ENCODE measurements at regions not wholly inside any gene's neighbourhood (a gene's known extent, or its start where the extent isn't known, plus 50 kb on each side); places are given as distances from the start of the nearest gene placed in this dataset.
"Not testable (repeated sequence)": the region's sequence is repeated elsewhere in the genome, so short reads cannot be mapped to it uniquely, and the experiment has no call there.

GRCh38 chr9:43127026-43127775 lies 943.7 kb downstream of the SPATA31A6 start:
- peaks cover 0 to 10% of the 10 kb centered on the region in 2 experiments; a peak in 1 of 4 replicates for H3K9me3 ChIP-seq (ENCODE audit: insufficient read depth in 2 of 2, low read depth in 1 of 2, low read length in 1 of 2)
- FAIRE-seq; H3K79me1 ChIP-seq (ENCODE audit: low read depth, low read length); H2BK15ac ChIP-seq (ENCODE audit: low read length); H2AK5ac ChIP-seq (ENCODE audit: low read depth, low read length); DNase-seq (ENCODE audit: low read depth in 1 of 2, low spot score in 2 of 2); H3K23ac ChIP-seq (ENCODE audit: insufficient read length); H3K4ac ChIP-seq (replicated peaks; ENCODE audit: insufficient read length, low read depth, low read length); H4K8ac ChIP-seq (ENCODE audit: extremely low read depth, insufficient read depth, low read length); H2BK5ac ChIP-seq (ENCODE audit: low read depth, low read length); H3K27ac ChIP-seq (ENCODE audit: low read depth, low read length); H2BK20ac ChIP-seq (ENCODE audit: low read length); H3K18ac ChIP-seq (ENCODE audit: extremely low read depth, low read length); H4K20me1 ChIP-seq (replicated peaks in 1 of 2; ENCODE audit: control insufficient read depth in 1 of 2, insufficient read depth in 2 of 2, low read length in 2 of 2); H3K36me3 ChIP-seq (ENCODE audit: control insufficient read depth in 2 of 4, insufficient read depth in 4 of 4, low read length in 3 of 4); H3K4me2 ChIP-seq (ENCODE audit: insufficient read depth in 1 of 2, low read depth in 2 of 2, low read length in 2 of 2); H4K5ac ChIP-seq (ENCODE audit: insufficient read length, low read depth, low read length); H3K79me2 ChIP-seq (ENCODE audit: control insufficient read depth in 1 of 2, insufficient read depth in 2 of 2, low read length in 2 of 2); H2AFZ ChIP-seq (ENCODE audit: low read length); H3K27me3 ChIP-seq (replicated peaks in 1 of 4; ENCODE audit: control insufficient read depth in 3 of 4, extremely low read depth in 1 of 4, insufficient read depth in 3 of 4, low read length in 3 of 4); H3K56ac ChIP-seq (replicated peaks; ENCODE audit: insufficient read length, low read depth, low read length); H4K91ac ChIP-seq (replicated peaks; ENCODE audit: insufficient read length, low read length); POLR2A ChIA-PET (ENCODE audit: partially characterized antibody); H3K23me2 ChIP-seq (ENCODE audit: low read depth, low read length); H3K4me3 ChIP-seq (ENCODE audit: extremely low read depth in 1 of 4, insufficient read depth in 2 of 4, low read depth in 3 of 4, low read length in 4 of 4); H2BK120ac ChIP-seq (replicated peaks; ENCODE audit: low read depth, low read length); H3K14ac ChIP-seq (ENCODE audit: insufficient read length); H3K4me1 ChIP-seq (replicated peaks in 1 of 4; ENCODE audit: control insufficient read depth in 3 of 4, insufficient read depth in 4 of 4, low read length in 3 of 4); H3K9ac ChIP-seq (replicated peaks in 1 of 4; ENCODE audit: extremely low read depth in 1 of 4, low read depth in 3 of 4, low read length in 3 of 4); CTCF ChIA-PET (ENCODE audit: partially characterized antibody); H2BK12ac ChIP-seq (ENCODE audit: low read depth, low read length): not testable (repeated sequence)
- 81% methylated on average over 7 of the region's 12 CpGs; no CpG with 5 or more reads in 1 of the 2 experiments for WGBS, 2 experiments (ENCODE audit: extremely low coverage in 1 of 2, insufficient coverage in 1 of 2, insufficient read length in 1 of 2, insufficient replicate concordance in 2 of 2, low coverage in 1 of 2, low lambda C conversion rate in 2 of 2, missing lambda C conversion rate in 1 of 2)

Measured in H1 (cell line).